ENCODE measurements at regions not wholly inside any gene's neighbourhood (a gene's known extent, or its start where the extent isn't known, plus 50 kb on each side); places are given as distances from the start of the nearest gene placed in this dataset.
"Not testable (repeated sequence)": the region's sequence is repeated elsewhere in the genome, so short reads cannot be mapped to it uniquely, and the experiment has no call there.

DNA sequence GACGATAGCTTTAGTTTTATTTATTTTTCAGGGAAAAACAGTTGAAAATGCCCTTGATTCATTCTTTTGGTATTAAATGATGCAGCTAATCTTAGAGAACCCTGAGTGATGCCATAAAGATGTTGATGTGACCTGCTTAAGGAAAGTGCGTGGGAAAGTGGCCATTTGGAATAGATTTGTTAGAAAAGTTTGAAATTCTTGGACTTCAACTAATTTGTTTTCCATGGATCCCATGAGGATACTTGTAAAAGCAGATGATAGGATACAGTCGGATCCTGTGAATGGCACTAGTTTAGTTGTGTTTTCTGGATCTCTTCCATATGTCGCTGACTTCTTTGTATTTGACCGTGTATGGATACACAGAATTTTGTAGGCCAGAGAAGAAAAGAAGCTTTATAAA is 69.0 kb downstream of the SEPTIN7 start:
- TF ChIP-seq, protein P1, sequence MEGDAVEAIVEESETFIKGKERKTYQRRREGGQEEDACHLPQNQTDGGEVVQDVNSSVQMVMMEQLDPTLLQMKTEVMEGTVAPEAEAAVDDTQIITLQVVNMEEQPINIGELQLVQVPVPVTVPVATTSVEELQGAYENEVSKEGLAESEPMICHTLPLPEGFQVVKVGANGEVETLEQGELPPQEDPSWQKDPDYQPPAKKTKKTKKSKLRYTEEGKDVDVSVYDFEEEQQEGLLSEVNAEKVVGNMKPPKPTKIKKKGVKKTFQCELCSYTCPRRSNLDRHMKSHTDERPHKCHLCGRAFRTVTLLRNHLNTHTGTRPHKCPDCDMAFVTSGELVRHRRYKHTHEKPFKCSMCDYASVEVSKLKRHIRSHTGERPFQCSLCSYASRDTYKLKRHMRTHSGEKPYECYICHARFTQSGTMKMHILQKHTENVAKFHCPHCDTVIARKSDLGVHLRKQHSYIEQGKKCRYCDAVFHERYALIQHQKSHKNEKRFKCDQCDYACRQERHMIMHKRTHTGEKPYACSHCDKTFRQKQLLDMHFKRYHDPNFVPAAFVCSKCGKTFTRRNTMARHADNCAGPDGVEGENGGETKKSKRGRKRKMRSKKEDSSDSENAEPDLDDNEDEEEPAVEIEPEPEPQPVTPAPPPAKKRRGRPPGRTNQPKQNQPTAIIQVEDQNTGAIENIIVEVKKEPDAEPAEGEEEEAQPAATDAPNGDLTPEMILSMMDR (IDR thresholded peaks at IDR 0.05) = no peak
- H3K4me1 Mint-ChIP-seq (ENCODE audit: unreplicated experiment) = peaks cover 72% of the 10 kb centered on the region
- H3K27me3 Mint-ChIP-seq (ENCODE audit: unreplicated experiment) = no peaks in the 10 kb centered on the region
- H3K27ac Mint-ChIP-seq (ENCODE audit: unreplicated experiment) = peak overlapping the region; percentile 88
- H3K4me3 Mint-ChIP-seq (ENCODE audit: unreplicated experiment) = no peak overlapping the region
- peaks cover 42% of the 10 kb centered on the region for H3K36me3 Mint-ChIP-seq (ENCODE audit: unreplicated experiment)
- DNase-seq (ENCODE audit: extremely low spot score, unreplicated experiment) = no peak
- no peaks in the 10 kb centered on the region for H3K9me3 Mint-ChIP-seq (ENCODE audit: unreplicated experiment)

DNA sequence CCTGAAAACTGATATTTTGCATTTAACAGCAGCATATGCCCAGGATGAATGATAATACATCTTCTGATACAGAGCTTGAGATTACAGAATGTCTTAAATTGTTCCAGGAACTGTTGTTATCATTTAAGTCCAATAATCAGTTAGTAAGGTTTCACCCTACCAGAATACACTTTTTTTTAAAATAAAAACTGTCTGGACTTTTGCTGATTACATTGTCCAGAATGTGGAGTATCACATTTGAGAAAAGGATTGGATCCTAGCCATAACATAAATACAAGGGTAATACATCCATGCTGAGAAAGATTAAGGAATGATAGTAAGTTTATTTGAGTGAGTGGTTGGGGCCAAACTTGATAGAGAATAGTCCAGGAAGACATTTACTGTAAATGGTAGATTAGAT is 71.0 kb downstream of the SEPTIN7 start:
- Mint-ChIP-seq H3K36me3 (ENCODE audit: unreplicated experiment) (peaks cover 25% of the 10 kb centered on the region), H3K9me3 (ENCODE audit: unreplicated experiment) (no peaks in the 10 kb centered on the region), H3K4me1 (ENCODE audit: unreplicated experiment) (peaks cover 79% of the 10 kb centered on the region), H3K27me3 (ENCODE audit: unreplicated experiment) (no peaks in the 10 kb centered on the region), H3K4me3 (ENCODE audit: unreplicated experiment) (no peak overlapping the region), H3K27ac (ENCODE audit: unreplicated experiment) (peak overlapping the region; percentile 44)
- TF ChIP-seq, protein P1 (IDR thresholded peaks at IDR 0.05) = no peak
- DNase-seq (ENCODE audit: extremely low spot score, unreplicated experiment) = no peak

DNA sequence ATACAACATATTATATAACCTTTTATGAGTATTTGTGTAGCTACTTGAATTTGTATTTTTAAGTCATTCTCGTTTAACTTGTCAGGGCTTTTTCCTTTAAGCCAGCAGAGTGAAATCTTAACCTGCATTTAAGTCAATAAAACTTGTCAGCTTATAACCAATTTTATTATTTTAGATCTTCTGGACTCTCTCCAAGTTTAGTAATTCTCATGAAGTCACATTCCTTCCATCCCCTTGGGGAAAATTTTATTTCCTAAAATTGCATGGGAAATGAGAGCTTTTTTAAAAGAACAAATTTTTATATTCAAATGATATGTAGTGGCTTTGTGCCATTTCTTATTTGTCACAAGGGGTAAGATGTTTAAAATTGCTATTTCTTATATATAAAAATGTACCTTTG is 74.0 kb downstream of the SEPTIN7 start:
- peak overlapping the region; percentile 89 for H3K27ac Mint-ChIP-seq (ENCODE audit: unreplicated experiment)
- no peak overlapping the region for H3K4me3 Mint-ChIP-seq (ENCODE audit: unreplicated experiment)
- TF ChIP-seq, protein P1 (IDR thresholded peaks at IDR 0.05) = no peak
- H3K9me3 Mint-ChIP-seq (ENCODE audit: unreplicated experiment) = no peaks in the 10 kb centered on the region
- peaks cover 16% of the 10 kb centered on the region for H3K36me3 Mint-ChIP-seq (ENCODE audit: unreplicated experiment)
- DNase-seq (ENCODE audit: extremely low spot score, unreplicated experiment) = no peak
- peaks cover 80% of the 10 kb centered on the region for H3K4me1 Mint-ChIP-seq (ENCODE audit: unreplicated experiment)
- no peaks in the 10 kb centered on the region for H3K27me3 Mint-ChIP-seq (ENCODE audit: unreplicated experiment)

DNA sequence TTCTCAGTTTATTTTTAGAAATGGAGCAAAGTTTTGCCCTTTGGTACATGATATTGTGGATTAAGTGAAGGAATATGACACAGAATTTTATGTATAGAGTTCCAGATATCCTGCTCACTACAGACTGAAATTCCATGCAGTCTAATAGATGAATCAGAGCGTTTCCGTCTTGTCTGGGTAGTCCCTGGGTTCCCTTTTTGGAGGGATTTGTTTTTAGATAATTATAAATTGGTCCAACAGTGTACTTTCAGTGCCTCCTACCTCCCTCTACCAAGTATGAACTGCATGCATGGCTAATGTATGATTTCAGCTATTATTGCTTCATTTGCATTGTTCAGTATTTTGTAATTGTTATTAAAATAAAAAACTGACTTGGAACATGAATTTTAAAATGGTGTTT is 74.4 kb downstream of the SEPTIN7 start:
- Mint-ChIP-seq H3K27me3 (ENCODE audit: unreplicated experiment) (no peaks in the 10 kb centered on the region), H3K4me1 (ENCODE audit: unreplicated experiment) (peaks cover 76% of the 10 kb centered on the region), H3K27ac (ENCODE audit: unreplicated experiment) (peak overlapping the region; percentile 89), H3K4me3 (ENCODE audit: unreplicated experiment) (no peak overlapping the region), H3K36me3 (ENCODE audit: unreplicated experiment) (peaks cover 16% of the 10 kb centered on the region), H3K9me3 (ENCODE audit: unreplicated experiment) (no peaks in the 10 kb centered on the region)
- no peak for DNase-seq (ENCODE audit: extremely low spot score, unreplicated experiment)
- TF ChIP-seq, protein P1 (IDR thresholded peaks at IDR 0.05) = peak; percentile 47

DNA sequence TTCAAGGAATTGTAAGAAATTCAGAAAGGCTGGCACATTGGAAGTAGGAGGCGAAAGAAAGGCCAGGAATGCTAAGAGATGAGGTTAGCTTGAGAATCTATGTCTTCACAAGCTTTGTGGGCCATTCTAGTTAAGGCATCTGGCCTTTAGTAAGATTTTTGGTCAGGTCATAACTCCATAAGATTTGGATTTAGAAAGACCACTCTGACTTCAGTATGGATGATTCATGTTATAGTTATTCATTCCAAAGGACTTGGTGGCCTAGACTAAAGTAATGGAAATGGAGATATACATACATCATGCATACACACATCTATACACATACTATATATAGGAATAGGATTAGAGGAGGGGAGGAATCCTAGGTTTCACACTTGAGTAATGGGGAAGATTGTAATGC is 77.5 kb downstream of the SEPTIN7 start:
- Mint-ChIP-seq H3K36me3 (ENCODE audit: unreplicated experiment) (peaks cover 30% of the 10 kb centered on the region), H3K9me3 (ENCODE audit: unreplicated experiment) (no peaks in the 10 kb centered on the region), H3K4me1 (ENCODE audit: unreplicated experiment) (peaks cover 53% of the 10 kb centered on the region), H3K4me3 (ENCODE audit: unreplicated experiment) (no peak overlapping the region), H3K27me3 (ENCODE audit: unreplicated experiment) (no peaks in the 10 kb centered on the region), H3K27ac (ENCODE audit: unreplicated experiment) (peak overlapping the region; percentile 35)
- TF ChIP-seq, protein P1 (IDR thresholded peaks at IDR 0.05) = no peak
- no peak for DNase-seq (ENCODE audit: extremely low spot score, unreplicated experiment)

DNA sequence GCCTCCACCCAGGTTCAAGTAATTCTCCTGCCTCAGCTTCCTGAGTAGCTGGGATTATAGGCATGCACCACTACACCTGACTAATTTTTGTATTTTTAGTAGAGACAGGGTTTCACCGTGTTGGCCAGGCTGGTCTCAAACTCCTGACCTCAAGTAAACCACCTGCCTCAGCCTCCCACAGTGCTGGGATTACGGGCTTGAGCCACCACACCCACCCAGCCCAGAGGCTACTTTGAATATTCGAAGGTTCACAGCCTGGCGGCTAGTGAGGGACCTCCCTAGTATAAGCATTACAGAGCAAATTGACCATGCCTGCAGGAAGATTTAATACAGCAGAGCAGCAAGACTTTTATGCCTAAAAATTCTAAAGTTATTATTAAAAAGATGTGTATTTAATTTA is 86.6 kb downstream of the SEPTIN7 start:
- not testable (repeated sequence) for H3K27ac Mint-ChIP-seq (ENCODE audit: unreplicated experiment); H3K4me3 Mint-ChIP-seq (ENCODE audit: unreplicated experiment)

More for the DNA sequence above, 86.6 kb downstream of the SEPTIN7 start:
- H3K36me3 Mint-ChIP-seq (ENCODE audit: unreplicated experiment) = peaks cover 56% of the 10 kb centered on the region
- DNase-seq (ENCODE audit: extremely low spot score, unreplicated experiment); H3K4me1 Mint-ChIP-seq (ENCODE audit: unreplicated experiment); H3K9me3 Mint-ChIP-seq (ENCODE audit: unreplicated experiment); H3K27me3 Mint-ChIP-seq (ENCODE audit: unreplicated experiment): not testable (repeated sequence)
